OCI-LY7 (cell line): ENCODE measurements at regions not wholly inside any gene's neighbourhood (a gene's known extent, or its start where the extent isn't known, plus 50 kb on each side); places are given as distances from the start of the nearest gene placed in this dataset.

Experiments used
- CTCF ChIP-seq: fragments of 200-600 bp; sonication (generic); conservative IDR thresholded peaks from 2 replicates; pipeline ENCODE4 v1.5.1; 2014; ENCODE audit warnings: mild to moderate bottlenecking, antibody characterized with exemption, low read length, moderate library complexity, mixed read lengths
- EZH2phosphoT487 ChIP-seq: fragments of 200-600 bp; sonication (generic); IDR thresholded peaks from 2 replicates; pipeline ENCODE4 v1.6.1; 2018; ENCODE audit warnings: low read depth, borderline replicate concordance, mild to moderate bottlenecking, mixed run types, antibody characterized with exemption, low read length, moderate library complexity, mixed read lengths

GRCh38 chr3:71977525-71977924, 192.6 kb upstream of the PROK2 start:
- TF ChIP-seq CTCF (no peak), EZH2phosphoT487 (no peak)
